GM12878 (cell line): ENCODE measurements at regions not wholly inside any gene's neighbourhood (a gene's known extent, or its start where the extent isn't known, plus 50 kb on each side); places are given as distances from the start of the nearest gene placed in this dataset.

ENCODE experiments used
- ATAC-seq: fragments of 200-7000 bp; cut with Tn5 transposase; 3 replicates; pipeline ENCODE4 v1.9.1; 2020; ENCODE audit warnings: mild to moderate bottlenecking, moderate library complexity
- BruUV-seq: library from RNA; stranded (reverse); fragments of 400-500 nt; replicated peaks from 2 replicates; lab custom pipeline; 2021; lab: Mats Ljungman, UMichigan
- CTCF ChIA-PET: fragments of 300-600 bp; sonication (Branson Sonifier 250); formaldehyde crosslinking; extraction: SDS; loops from one replicate; lab custom pipeline; 2021; ENCODE audit warnings: inconsistent platforms; lab: Yijun Ruan, JAX
- POLR2A ChIA-PET: fragments of 350-600 bp; formaldehyde crosslinking; extraction: SDS; loops from one replicate; lab custom pipeline; 2021; ENCODE audit warnings: inconsistent platforms; lab: Charles Lee
- RAD21 ChIA-PET: fragments of 300-600 bp; sonication (Branson Sonifier 250); formaldehyde crosslinking; loops from one replicate; lab custom pipeline; 2023; ENCODE audit warnings: antibody characterized with exemption; ENCODE audit not compliant: unreplicated experiment; lab: Charles Lee
- SMC1A ChIA-PET: fragments of 300-600 bp; sonication (Branson Sonifier 250); formaldehyde crosslinking; loops from one replicate; lab custom pipeline; 2023; ENCODE audit not compliant: unreplicated experiment, uncharacterized antibody; lab: Charles Lee
- DNase-seq: peaks from one replicate; pipeline ENCODE4 v3.0.0-alpha.2; 2011; ENCODE audit warnings: low read depth, low spot score
- FAIRE-seq: peaks from 3 replicates; lab custom pipeline; 2011; peaks lifted over from hg19 to GRCh38; lab: Jason Lieb, UNC
- H2AFZ ChIP-seq: 2 replicates; pipeline ENCODE4 v1.6.0; 2011; ENCODE audit warnings: low read depth, low read length, control low read depth; ENCODE audit not compliant: control insufficient read depth
- H3K27ac ChIP-seq: 2 replicates; pipeline ENCODE4 v1.5.1; 2011; ENCODE audit warnings: control low read depth; ENCODE audit not compliant: control insufficient read depth, insufficient read depth
- H3K27me3 ChIP-seq, 2 experiments: replicated peaks in 1 of 2; 2 replicates each; pipeline versions ENCODE4 v1.6.0 to v1.6.1; 2011; ENCODE audit warnings: low read length in 1 of 2; ENCODE audit not compliant: control insufficient read depth in 2 of 2, insufficient read depth in 2 of 2
- H3K36me3 ChIP-seq, 2 experiments: 2 replicates each; pipeline ENCODE4 v1.5.1; 2011; ENCODE audit warnings: low read length in 1 of 2; ENCODE audit not compliant: control insufficient read depth in 2 of 2, insufficient read depth in 2 of 2
- H3K4me1 ChIP-seq: 2 replicates; pipeline ENCODE4 v1.6.1; 2011; ENCODE audit warnings: mild to moderate bottlenecking, low read length, moderate library complexity, mixed read lengths; ENCODE audit not compliant: control insufficient read depth, insufficient read depth
- H3K4me2 ChIP-seq: 2 replicates; pipeline ENCODE4 v1.6.0; 2011; ENCODE audit warnings: control low read depth; ENCODE audit not compliant: control insufficient read depth, insufficient read depth
- H3K4me3 ChIP-seq: fragments of 200-600 bp; sonication (generic); 2 replicates; pipeline ENCODE4 v1.5.1; 2016
- H3K79me2 ChIP-seq: 2 replicates; pipeline ENCODE4 v1.6.0; 2011; ENCODE audit warnings: low read length; ENCODE audit not compliant: control insufficient read depth, insufficient read depth
- H3K9ac ChIP-seq: 2 replicates; pipeline ENCODE4 v1.8.0; 2011; ENCODE audit warnings: low read length, control low read depth, mixed read lengths; ENCODE audit not compliant: control insufficient read depth, insufficient read depth
- H3K9me3 ChIP-seq: replicated peaks from 3 replicates; pipeline ENCODE4 v1.5.1; 2011; ENCODE audit warnings: mild to moderate bottlenecking, low read length; ENCODE audit not compliant: control insufficient read depth, insufficient read depth
- H4K20me1 ChIP-seq: 2 replicates; pipeline ENCODE4 v1.6.0; 2011; ENCODE audit not compliant: control insufficient read depth, insufficient read depth
- FOXK2 ChIP-seq: fragments of 450-650 bp; IDR thresholded peaks from 2 replicates; pipeline ENCODE4 v1.6.1; 2017; ENCODE audit warnings: mild to moderate bottlenecking, moderate library complexity
- HCFC1 ChIP-seq: fragments of 150-350 bp; IDR thresholded peaks from 2 replicates; pipeline ENCODE4 v1.6.1; 2014; ENCODE audit warnings: low read length
- MXI1 ChIP-seq: fragments of 150-350 bp; IDR thresholded peaks from 2 replicates; pipeline ENCODE4 v1.6.1; 2011; ENCODE audit warnings: low read depth, mild to moderate bottlenecking, inconsistent platforms, low read length, improper control_type of control experiment
- PAX8 ChIP-seq: fragments of 450-650 bp; IDR thresholded peaks from 2 replicates; pipeline ENCODE4 v1.6.1; 2017; ENCODE audit warnings: mild to moderate bottlenecking, moderate library complexity
- RELA ChIP-seq: fragments of 450-650 bp; IDR thresholded peaks from 2 replicates; pipeline ENCODE4 v1.8.0; 2014; ENCODE audit warnings: borderline replicate concordance; ENCODE audit not compliant: partially characterized antibody
- SMAD1 ChIP-seq: fragments of 450-650 bp; IDR thresholded peaks from 2 replicates; pipeline ENCODE4 v1.6.1; 2018; ENCODE audit warnings: mild to moderate bottlenecking, low read depth; ENCODE audit not compliant: partially characterized antibody
- TAF1 ChIP-seq: IDR thresholded peaks from 2 replicates; pipeline ENCODE4 v1.6.1; 2011; ENCODE audit warnings: mild to moderate bottlenecking, low read depth, low read length, borderline replicate concordance
- TARDBP ChIP-seq: IDR thresholded peaks from 2 replicates; pipeline ENCODE4 v1.6.1; 2016; ENCODE audit warnings: borderline replicate concordance
- USF1 ChIP-seq: IDR thresholded peaks from 2 replicates; pipeline ENCODE4 v1.6.1; 2011; ENCODE audit warnings: borderline replicate concordance, low read depth, mild to moderate bottlenecking, moderate library complexity, mixed read lengths, low read length; ENCODE audit not compliant: insufficient read depth; ENCODE audit errors: extremely low read length
- WRNIP1 ChIP-seq: IDR thresholded peaks from 2 replicates; pipeline ENCODE4 v1.6.1; 2011; ENCODE audit warnings: low read depth, low read length, improper control_type of control experiment, borderline replicate concordance
- ZBED1 ChIP-seq: IDR thresholded peaks from 2 replicates; pipeline ENCODE4 v1.6.1; 2016; ENCODE audit warnings: borderline replicate concordance
- ZBTB11 ChIP-seq: fragments of 450-650 bp; formaldehyde crosslinking; IDR thresholded peaks from 2 replicates; pipeline ENCODE4 v1.5.0; 2022; ENCODE audit warnings: mild to moderate bottlenecking, missing genetic modification characterization
- ZBTB40 ChIP-seq: fragments of 450-650 bp; IDR thresholded peaks from 2 replicates; pipeline ENCODE4 v1.6.1; 2016; ENCODE audit warnings: mild to moderate bottlenecking, moderate library complexity, borderline replicate concordance
- ZNF207 ChIP-seq: fragments of 450-650 bp; IDR thresholded peaks from 2 replicates; pipeline ENCODE4 v1.6.1; 2014; ENCODE audit warnings: antibody characterized with exemption, mild to moderate bottlenecking, borderline replicate concordance
- ZZZ3 ChIP-seq: IDR thresholded peaks from 2 replicates; pipeline ENCODE4 v1.6.1; 2011; ENCODE audit warnings: low read depth; ENCODE audit not compliant: control insufficient read depth, insufficient read length
- WGBS: methylation state at CpG from one replicate; pipeline ENCODE4 v1.1.6; 2016; ENCODE audit warnings: low lambda C conversion rate; ENCODE audit not compliant: insufficient replicate concordance, insufficient coverage; ENCODE audit errors: missing lambda C conversion rate; 5-methylcytosine and 5-hydroxymethylcytosine counted together
- in situ Hi-C: fragments of 300-500 bp; cut with MboI; formaldehyde crosslinking; loops from 9 replicates; pipeline ENCODE4 v1.14.3; 2018; ENCODE audit warnings: mixed read lengths
- intact Hi-C: fragments of 100-400 bp; cut with micrococcal nuclease; formaldehyde crosslinking; loops from one replicate; pipeline ENCODE4 v1.14.2; 2022; ENCODE audit not compliant: unreplicated experiment
- TF ChIP-seq, protein P1 (sequence below): IDR thresholded peaks from 2 replicates; pipeline ENCODE4 v1.6.1; 2012; ENCODE audit warnings: low read depth, low read length, improper control_type of control experiment

- ChIA-PET POLR2A (no interaction called here), CTCF (no interaction called here), RAD21 (no interaction called here)
- DNase-seq (no peak), ATAC-seq (no peak), FAIRE-seq (no peak)
- no peaks in the 10 kb centered on the region for H3K27me3 ChIP-seq
- H3K9ac ChIP-seq: no peak overlapping the region
- H3K27ac ChIP-seq: no peak overlapping the region
- in situ Hi-C loops: no loop called here
- no TSS peak for BruUV-seq
- H3K4me3 ChIP-seq: no peak overlapping the region
- no peaks in the 10 kb centered on the region for H3K4me1 ChIP-seq
- TF ChIP-seq WRNIP1: no peak
- TF ChIP-seq ZNF207: no peak
- no peak for TF ChIP-seq ZZZ3
- TF ChIP-seq ZBED1: no peak
- no peak for TF ChIP-seq USF1
- TF ChIP-seq TAF1: no peak
- no peak for TF ChIP-seq RELA
- no peak for TF ChIP-seq ZBTB40
- TF ChIP-seq PAX8: no peak
- TF ChIP-seq, protein P1, sequence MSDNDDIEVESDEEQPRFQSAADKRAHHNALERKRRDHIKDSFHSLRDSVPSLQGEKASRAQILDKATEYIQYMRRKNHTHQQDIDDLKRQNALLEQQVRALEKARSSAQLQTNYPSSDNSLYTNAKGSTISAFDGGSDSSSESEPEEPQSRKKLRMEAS: no peak
- no peak for TF ChIP-seq ZBTB11 (CRISPR knock-in tag)
- no peak for TF ChIP-seq TARDBP
- no peak for TF ChIP-seq FOXK2
- no peak for TF ChIP-seq HCFC1
- no peak for TF ChIP-seq SMAD1
- no peak for TF ChIP-seq MXI1
- TF ChIP-seq, all 136 proteins: peak for 0
- 37% methylated on average over 5 of the region's 5 CpGs for WGBS
- Histone ChIP-seq H3K79me2 (no peaks in the 10 kb centered on the region), H4K20me1 (no peaks in the 10 kb centered on the region), H2AFZ (no peak overlapping the region), H3K4me2 (no peak overlapping the region), H3K9me3 (no peaks in the 10 kb centered on the region), H3K36me3 (no peaks in the 10 kb centered on the region)
- SMC1A ChIA-PET: no interaction called here
- intact Hi-C loops: no loop called here
Observed at GRCh38 chr2:138170485-138170884, 206.2 kb downstream of the HNMT start.
